GM21390 (cell line): ENCODE measurements at regions not wholly inside any gene's neighbourhood (a gene's known extent, or its start where the extent isn't known, plus 50 kb on each side); places are given as distances from the start of the nearest gene placed in this dataset.
"Not testable (repeated sequence)": the region's sequence is repeated elsewhere in the genome, so short reads cannot be mapped to it uniquely, and the experiment has no call there.

Experiments used
- ATAC-seq: cut with Tn5 transposase; IDR thresholded peaks from one replicate; pipeline ENCODE4 v1.9.1; 2021; ENCODE audit not compliant: unreplicated experiment

DNA sequence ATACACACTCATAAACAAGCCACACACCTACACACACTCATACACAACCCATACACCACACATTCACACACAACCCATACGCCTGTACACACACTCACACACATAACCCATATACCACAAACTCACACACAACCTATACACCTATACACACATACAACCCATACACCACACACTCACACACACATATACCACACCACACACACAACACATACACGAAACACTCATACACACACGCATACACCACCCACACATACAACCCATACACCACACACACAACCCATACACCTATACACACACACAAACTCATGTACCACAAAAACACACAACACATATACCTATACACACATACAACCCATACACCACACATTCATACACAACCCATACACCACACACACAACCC, 164.3 kb downstream of the TMEM121 start:
- no peak for ATAC-seq

DNA sequence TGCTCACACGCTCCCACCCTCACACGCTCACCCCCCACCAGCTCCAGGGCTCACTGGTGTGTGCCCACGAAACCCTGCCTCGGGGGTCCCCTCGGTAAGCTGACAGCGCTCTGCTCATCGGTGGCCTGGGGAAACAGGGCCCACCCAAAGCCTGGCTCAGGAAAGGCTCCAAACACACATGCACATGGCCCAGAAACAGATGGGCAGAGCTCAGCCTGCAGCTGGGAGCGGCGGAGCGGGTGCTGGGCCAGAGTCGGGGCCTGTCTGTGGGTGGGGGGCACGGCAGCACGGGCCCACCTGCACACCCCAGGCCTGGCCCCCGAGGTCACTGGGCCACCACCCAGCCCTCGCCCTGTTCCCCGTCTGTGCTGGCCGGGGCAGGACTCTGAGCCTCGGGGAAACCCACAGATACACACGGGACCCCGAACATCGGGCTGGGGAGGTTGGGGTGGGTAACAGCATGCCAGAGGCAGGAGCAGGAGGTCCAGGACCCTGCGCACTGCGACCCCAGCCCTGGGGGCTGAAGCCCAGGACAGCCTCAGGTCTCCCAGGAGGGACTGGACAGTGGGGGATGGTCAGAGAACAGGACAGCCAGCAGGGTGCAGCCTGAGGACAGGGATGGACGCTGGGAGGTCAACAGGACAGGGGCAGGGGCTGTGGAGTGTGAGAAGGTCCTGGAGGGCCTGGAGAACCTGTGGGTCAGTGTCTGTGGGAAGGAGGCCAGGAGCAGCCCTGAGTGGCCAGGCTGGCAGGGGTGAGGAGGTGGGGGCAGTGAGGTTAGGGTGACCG, 165.1 kb downstream of the TMEM121 start:
- not testable (repeated sequence) for ATAC-seq

DNA sequence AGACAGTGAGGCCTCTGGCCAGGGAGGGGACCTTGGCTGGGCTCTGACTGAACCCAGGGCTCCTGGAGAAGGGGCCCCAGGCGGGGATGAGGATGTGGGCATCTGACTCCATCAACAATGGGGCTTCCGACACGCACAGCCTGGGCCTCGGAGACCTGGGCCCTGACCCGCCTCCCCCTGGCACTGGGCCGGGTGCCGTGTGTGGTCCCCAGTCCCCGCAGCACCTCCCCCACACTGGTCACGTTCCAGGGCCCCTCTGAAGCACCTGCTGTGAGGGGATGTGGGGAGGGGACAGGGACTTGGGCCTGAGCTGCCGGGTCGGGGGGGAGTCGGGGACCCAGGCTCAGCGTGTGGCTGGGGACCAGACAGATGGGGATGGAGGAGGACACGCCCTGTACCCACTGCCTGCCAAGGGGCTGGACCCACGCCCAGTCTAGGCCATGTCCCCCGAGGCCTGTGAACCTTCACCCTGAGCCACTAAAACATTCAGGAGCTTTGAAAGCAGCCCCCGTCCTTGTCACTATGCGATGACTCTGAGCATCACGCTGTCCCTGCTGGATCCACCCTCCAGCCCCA, 165.8 kb downstream of the TMEM121 start:
- not testable (repeated sequence) for ATAC-seq

DNA sequence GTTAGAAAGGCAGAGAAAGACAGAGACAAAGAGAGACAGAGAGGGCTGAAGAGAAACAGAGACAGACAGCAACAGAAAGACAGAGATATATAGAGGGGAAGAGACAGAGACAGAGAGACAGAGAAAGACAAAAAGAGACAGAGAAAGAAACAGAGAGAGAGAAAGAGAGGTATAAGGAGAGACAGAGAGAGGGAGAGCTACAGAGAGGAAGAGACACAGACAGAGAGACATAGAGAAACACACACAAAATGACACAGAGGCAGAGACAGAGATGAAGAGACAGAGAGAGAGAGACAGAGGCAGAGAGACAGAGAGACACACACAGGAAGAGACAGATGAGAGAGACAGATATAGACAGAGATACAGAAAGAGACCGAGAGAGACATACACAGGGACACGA, 168.6 kb downstream of the TMEM121 start:
- no peak for ATAC-seq

DNA sequence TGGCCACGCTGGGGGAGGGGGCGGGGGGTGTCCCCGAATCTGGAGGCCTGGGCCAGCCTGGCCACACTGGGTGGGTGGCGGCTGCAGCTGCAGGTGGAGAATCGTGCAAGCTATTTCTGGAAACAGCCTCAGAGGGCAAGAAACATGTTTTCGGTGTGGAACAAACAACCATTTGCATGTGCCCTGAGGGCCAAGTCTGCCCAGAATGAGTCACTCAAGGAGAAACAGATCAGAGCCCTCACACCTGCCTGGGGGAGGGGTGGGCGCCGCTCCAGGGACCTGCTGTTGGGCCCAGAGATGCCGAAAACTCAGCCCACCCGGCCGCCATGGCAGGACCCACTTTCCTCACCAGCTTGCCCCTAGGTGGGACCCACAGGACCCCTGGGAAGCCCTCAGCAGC, 170.0 kb downstream of the TMEM121 start:
- peak; percentile 39 for ATAC-seq

DNA sequence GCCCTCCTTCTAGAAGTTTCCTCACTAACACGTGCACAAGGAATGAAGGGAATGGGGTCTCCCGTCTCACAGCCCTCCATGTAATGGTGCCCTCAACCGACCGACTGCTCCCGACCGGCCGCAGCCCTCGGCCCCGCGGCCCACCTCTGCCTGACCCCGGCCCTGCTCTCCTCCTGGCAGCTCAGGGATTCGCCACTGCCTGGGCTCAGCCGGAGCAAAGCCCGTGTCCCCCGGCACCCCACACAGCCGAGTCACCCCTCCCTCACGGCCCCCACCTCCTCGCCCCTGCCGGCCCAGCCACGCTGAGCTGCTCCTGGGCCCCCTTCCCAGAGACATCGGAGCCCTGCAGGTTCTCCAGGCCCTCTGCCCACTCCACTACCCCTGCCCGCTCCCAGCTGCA, 171.0 kb downstream of the TMEM121 start:
- not testable (repeated sequence) for ATAC-seq

DNA sequence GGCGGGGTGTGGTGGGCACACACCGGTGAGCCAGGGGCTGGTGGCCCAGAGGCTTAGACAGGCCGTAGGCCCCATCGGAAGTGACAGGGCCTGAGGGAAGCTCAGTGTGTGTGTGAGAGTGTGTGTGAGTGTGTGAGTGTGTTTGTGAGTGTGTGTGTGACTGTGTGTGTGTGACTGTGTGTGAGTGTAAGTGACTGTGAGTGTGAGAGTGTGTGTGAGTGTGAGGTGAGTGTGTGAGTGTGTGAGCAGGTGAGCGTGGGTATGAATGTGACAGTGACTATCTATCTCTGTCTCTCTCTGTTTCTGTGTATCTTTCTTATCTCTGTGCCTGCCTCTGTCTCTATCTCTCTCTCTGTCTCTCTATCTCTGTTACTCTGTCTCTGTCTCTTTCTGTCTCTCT, 171.6 kb downstream of the TMEM121 start:
- ATAC-seq = not testable (repeated sequence)

DNA sequence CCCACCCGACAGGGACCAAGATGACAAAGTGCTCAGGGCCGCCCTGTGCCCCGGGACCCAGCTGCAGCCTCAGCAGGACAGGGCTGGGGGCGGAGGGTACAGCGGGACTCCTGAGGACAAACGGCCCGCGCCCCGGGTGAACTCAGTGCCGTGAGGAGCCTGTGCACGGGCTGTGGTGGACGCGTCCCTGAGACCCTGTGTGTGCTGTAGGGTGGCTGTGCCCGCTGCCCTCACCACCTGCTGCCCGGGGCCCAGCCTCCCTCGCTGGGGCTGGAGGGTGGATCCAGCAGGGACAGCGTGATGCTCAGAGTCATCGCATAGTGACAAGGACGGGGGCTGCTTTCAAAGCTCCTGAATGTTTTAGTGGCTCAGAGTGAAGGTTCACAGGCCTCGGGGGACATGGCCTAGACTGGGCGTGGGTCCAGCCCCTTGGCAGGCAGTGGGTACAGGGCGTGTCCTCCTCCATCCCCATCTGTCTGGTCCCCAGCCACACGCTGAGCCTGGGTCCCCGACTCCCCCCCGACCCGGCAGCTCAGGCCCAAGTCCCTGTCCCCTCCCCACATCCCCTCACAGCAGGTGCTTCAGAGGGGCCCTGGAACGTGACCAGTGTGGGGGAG, 172.7 kb downstream of the TMEM121 start:
- ATAC-seq = not testable (repeated sequence)

DNA sequence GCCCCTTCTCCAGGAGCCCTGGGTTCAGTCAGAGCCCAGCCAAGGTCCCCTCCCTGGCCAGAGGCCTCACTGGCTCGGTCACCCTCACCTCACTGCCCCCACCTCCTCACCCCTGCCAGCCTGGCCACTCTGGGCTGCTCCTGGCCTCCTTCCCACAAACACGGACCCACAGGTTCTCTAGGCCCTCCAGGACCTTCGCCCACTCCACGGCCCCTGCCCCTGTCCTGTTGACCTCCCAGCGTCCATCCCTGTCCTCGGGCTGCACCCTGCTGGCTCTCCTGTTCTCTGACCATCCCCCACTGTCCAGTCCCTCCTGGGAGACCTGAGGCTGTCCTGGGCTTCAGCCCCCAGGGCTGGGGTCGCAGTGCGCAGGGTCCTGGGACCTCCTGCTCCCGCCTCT, 173.3 kb downstream of the TMEM121 start:
- not testable (repeated sequence) for ATAC-seq

DNA sequence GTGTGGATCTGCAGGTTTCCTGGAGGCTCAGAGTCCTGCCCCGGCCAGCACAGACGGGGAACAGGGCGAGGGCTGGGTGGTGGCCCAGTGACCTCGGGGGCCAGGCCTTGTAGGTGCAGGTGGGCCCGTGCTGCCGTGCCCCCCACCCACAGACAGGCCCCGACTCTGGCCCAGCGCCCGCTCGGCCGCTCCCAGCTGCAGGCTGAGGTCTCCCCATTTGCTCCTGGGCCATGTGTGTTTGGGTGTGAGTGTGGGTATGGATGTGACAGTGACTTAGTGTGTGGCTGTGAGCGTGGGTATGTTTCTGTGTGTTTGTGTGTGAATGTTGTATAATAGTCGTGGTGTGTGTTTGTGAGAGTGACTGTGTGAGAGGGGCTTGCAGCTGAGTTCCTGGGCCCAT, 173.8 kb downstream of the TMEM121 start:
- ATAC-seq = not testable (repeated sequence)

DNA sequence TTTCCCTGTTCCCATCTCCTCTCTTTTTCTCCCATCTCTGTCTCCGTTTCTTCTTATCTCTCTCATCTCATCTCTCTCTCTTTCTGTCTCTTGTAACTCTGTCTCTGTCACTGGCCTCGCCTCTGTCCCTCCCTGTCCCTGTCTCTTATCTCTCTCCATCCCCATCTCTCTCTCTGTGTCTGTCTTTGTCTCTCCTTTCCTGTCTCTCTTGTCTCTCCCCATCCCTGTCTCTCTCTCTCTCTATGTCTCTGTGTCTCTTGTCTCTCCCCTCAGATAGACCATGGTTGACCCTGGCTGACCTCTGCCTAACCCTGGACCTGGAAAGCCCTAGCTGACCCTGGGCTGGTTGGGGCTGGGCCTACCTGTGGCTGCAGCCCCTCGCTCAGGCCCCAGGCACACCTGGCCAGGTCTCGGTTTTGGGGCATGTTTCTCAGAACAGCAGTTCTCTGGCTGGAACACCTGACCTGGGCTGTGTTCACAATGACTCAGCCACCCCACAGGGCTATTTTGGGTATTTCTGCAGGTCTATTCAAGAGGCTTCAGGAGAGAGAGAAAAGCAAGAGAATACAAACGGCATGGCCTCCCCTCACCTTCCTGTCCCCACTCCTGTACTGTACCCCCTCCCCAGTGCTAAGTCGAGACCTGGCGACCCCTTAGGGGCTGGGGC, 174.4 kb downstream of the TMEM121 start:
- ATAC-seq = peak; percentile 39

DNA sequence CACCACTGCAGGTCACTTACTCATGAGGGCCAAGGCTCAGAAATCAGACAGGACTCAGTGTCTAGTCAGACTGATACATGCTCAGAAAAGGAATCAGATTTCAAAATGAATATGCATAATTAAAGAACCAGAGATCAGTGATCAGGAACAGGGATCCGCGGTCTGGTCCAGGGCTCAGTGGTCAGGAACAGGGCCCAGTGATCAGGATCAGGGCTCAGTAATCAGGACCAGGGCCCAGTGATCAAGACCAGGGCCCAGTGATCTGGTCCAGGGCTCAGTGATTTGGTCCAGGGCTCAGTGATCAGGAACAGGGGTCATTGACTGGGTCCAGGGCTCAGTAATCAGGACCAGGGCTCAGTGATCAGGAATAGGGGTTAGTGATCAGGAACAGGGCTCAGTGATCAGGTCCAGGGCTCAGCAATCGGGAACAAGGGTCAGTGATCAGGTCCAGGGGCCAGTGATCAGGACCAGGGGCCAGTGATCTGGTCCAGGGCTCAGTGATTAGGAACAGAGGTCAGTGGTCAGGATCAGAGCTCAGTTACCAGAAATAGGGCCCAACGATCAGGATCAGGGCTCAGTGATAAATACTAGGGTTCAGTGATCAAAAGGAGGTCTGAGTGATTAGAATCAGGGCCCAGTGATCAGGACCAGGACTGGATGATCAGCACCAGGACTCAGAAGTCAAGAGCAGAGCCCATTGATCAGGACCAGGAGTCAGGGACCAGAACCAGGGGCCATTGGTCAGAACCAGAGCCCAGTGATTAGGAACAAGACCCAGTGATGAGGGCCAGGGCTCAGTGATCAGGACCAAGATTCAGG, 175.3 kb downstream of the TMEM121 start:
- ATAC-seq = no peak

DNA sequence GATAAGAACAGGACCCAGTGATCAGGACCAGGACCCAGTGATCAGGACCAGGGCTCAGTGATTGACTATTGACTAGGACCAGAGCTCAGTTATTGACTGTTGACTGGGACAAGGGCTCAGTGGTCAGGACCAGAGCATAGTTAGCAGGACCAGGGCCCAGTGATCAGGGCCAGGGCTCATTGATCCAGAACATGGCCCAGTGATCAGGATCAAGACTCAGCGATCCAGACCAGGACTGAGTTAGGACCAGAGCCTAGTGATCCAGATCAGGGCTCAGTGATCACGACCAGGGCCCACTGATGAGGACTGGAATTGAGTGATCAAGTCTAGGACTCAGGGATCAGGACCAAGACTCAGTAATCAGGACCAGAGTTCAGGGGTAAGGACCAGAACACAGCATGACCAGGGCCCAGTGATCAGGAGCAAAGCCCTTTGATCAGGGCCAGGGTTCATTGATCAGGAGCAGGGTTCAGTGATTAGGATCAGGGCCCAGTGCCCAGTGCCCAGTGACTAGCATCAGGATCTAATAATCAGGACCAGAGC, 176.0 kb downstream of the TMEM121 start:
- ATAC-seq = no peak

DNA sequence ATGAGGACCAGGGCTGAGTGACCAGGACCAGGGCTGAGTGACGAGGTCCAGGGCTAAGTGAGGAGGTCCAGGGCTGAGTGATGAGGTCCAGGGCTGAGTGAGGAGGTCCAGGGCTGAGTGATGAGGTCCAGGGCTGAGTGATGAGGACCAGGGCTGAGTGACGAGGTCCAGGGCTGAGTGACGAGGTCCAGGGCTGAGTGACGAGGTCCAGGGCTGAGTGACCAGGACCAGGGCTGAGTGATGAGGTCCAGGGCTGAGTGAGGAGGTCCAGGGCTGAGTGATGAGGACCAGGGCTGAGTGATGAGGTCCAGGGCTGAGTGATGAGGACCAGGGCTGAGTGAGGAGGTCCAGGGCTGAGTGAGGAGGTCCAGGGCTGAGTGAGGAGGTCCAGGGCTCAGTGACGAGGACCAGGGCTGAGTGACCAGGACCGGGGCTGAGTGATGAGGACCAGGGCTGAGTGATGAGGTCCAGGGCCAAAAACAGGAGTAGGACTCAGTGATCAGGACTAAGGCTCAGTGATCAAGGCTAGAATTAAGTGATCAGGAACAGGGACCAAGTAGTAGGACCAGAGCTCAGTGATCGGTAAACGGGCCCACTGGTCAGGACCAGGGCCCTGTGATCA, 176.8 kb downstream of the TMEM121 start:
- ATAC-seq = not testable (repeated sequence)

DNA sequence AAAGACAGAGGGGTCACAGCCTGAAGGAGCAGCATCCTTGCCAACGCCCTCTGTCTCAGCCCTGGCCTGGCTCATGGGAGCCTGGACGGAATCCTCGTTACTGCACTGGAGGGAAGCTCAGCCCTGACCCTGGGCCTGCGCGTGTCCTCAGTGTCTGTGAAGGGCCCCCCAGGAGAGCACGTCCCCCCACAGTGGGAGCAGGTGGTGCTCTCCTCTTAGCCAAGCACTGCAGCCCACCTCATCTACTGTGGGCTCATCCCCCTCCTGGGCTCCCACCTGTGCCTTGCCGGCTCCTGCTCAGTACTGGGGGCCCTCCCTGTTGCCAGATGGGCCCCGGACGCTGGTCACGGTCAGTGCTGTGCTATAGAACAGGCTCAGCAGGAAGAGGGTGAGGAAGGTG, 177.7 kb downstream of the TMEM121 start:
- ATAC-seq = not testable (repeated sequence)

DNA sequence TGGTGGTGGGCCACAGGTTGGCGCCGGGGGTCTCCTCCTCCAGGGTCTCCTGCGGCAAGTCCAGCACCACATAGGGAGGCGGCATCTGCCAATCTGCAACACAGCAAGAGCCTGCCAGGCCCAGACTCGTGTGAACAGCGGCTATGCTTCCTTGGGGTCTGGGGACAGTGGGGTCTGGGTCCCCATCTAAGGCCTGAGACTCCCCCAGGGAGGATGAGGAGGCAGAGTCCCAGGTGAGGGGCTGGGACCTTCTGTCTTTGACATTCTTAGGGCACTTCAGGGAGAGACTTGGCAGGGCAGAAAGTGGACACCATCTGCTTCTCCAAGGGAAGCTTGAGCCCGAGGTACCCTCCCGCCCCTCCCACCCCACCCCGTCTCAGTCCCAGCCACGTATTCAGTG, 178.1 kb downstream of the TMEM121 start:
- ATAC-seq = not testable (repeated sequence)

DNA sequence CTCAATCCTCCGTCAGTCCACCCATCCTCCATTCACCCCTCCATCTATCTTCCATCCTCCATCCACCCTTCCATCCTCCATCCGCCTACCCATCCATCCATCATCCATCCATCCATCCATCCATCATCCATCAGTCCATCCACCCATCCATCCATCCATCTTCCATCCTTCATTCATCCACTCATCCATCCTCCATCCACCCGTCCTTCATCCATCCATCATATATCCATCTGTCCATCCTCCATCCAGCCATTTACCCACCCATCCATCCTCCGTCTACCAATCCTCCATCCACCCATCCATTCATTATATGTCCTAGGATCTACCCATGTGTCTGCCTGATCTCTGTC, 179.1 kb downstream of the TMEM121 start:
- not testable (repeated sequence) for ATAC-seq

DNA sequence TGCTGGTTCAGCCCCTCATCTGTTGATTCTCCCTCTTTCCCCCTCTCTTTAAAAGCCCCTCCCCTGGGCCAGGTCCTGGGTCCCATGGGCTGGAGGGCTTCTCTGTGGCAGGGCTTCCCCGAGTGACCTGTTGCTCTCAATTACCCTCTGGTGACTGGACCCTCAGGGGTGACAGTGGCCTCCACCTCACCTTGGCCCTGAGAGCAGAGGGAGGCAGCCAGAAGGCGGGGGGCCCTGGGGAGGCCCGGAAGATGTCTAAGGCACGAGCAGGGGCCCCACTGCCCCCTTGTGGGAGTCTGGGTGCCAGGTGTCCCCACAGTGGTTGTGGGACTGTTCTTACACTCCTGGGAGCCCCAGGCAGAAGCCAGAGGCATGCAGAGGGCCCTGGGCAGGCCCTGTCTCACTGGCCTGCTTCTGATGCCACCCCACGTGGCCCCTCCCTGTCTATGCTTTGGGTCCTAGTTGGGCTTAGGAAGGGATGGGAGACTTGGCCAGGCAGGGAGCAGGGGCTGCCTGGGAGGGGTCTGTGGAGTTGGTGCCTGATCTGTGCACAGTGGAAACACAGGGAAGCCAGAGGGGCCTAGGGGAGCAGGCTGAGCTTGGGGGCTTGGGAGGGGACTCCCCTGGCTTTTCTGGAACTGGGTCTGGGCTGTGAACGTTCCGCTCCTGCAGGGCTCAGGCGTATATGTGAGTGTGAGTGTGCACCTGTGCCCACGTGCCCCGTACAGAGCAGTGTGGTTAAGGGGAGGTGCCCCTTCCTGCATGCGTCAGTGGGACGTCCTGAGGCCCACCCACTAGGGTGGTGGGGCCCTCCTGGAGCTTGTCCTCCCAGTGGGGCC, 179.7 kb downstream of the TMEM121 start:
- ATAC-seq = peak; percentile 55

DNA sequence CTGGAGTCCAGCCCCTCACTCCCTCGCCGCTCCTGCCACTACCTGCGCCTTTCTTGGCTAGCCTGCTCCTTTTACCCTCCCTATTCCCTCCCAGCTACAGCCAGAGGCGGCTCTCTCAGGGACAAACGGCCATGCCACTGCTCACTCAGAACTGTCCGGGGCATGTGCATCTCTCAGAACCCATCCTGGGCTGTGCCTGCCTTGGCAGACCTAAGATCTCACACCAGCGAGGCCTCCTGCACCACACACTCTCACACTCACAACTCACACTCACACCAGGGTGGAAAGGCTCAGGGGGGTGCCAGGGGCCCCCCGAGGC, 180.3 kb downstream of the TMEM121 start:
- ATAC-seq = not testable (repeated sequence)
